Subcutaneous abdominal adipose tissue (tissue), 5 donors: ENCODE measurements at regions not wholly inside any gene's neighbourhood (a gene's known extent, or its start where the extent isn't known, plus 50 kb on each side); places are given as distances from the start of the nearest gene placed in this dataset.

Experiments used
- H3K27ac ChIP-seq: one replicate; pipeline ENCODE4 v1.7.0; 2013; ENCODE audit warnings: low read depth, mild to moderate bottlenecking, inconsistent platforms, low read length, moderate library complexity
- H3K27me3 ChIP-seq, 5 donors: one replicate each; pipeline ENCODE4 v1.7.0; 2013; ENCODE audit warnings: low read length in 5 of 5, inconsistent platforms in 1 of 5; ENCODE audit not compliant: control insufficient read depth in 5 of 5, insufficient read depth in 4 of 5
- H3K36me3 ChIP-seq, 5 donors: one replicate each; pipeline ENCODE4 v1.7.0; 2013; ENCODE audit warnings: low read length in 5 of 5; ENCODE audit not compliant: control insufficient read depth in 5 of 5, insufficient read depth in 5 of 5
- H3K4me1 ChIP-seq, 5 donors: one replicate each; pipeline ENCODE4 v1.7.0; 2013; ENCODE audit warnings: low read length in 5 of 5, mild to moderate bottlenecking in 3 of 5, moderate library complexity in 1 of 5; ENCODE audit not compliant: control insufficient read depth in 5 of 5, insufficient read depth in 5 of 5
- H3K4me3 ChIP-seq, 5 donors: one replicate each; pipeline ENCODE4 v1.7.0; 2013; ENCODE audit warnings: low read length in 5 of 5, low read depth in 1 of 5
- H3K9ac ChIP-seq, 5 donors: one replicate each; pipeline ENCODE4 v1.7.0; 2013; ENCODE audit warnings: low read length in 5 of 5, mild to moderate bottlenecking in 4 of 5, moderate library complexity in 3 of 5
- H3K9me3 ChIP-seq, 5 donors: one replicate each; pipeline ENCODE4 v1.7.0; 2013; ENCODE audit warnings: low read length in 5 of 5; ENCODE audit not compliant: control insufficient read depth in 5 of 5
- donor health status: healthy.
- donor health status: healthy.
- donor health status: healthy.
- donor health status: healthy.
- donor health status: healthy.

- Histone ChIP-seq H3K9me3 (no peaks in the 10 kb centered on the region), H3K9ac (no peak overlapping the region), H3K27ac (no peak overlapping the region), H3K4me3 (no peak overlapping the region), H3K36me3 (no peaks in the 10 kb centered on the region), H3K27me3 (no peaks in the 10 kb centered on the region), H3K4me1 (no peaks in the 10 kb centered on the region)
Measured at GRCh38 chr3:176741664-176742047, 455.6 kb downstream of the TBL1XR1 start.

- no peaks in the 10 kb centered on the region for H3K4me1 ChIP-seq
- H3K4me3 ChIP-seq, result no peak overlapping the region
- no peaks in the 10 kb centered on the region for H3K36me3 ChIP-seq
- no peak overlapping the region for H3K9ac ChIP-seq
- no peaks in the 10 kb centered on the region for H3K9me3 ChIP-seq
- no peaks in the 10 kb centered on the region for H3K27me3 ChIP-seq
- no peak overlapping the region for H3K27ac ChIP-seq
Measured at GRCh38 chr3:176740906-176741663, 456.2 kb downstream of the TBL1XR1 start.

- Histone ChIP-seq H3K9me3 (no peaks in the 10 kb centered on the region), H3K27ac (no peak overlapping the region), H3K9ac (no peak overlapping the region), H3K4me1 (no peaks in the 10 kb centered on the region), H3K36me3 (no peaks in the 10 kb centered on the region), H3K4me3 (no peak overlapping the region), H3K27me3 (no peaks in the 10 kb centered on the region)
Measured at GRCh38 chr3:176739159-176739558, 458.1 kb downstream of the TBL1XR1 start.

GRCh38 chr3:176737480-176738110, 459.7 kb downstream of the TBL1XR1 start:
- Histone ChIP-seq H3K4me1 (no peaks in the 10 kb centered on the region), H3K9me3 (no peaks in the 10 kb centered on the region), H3K9ac (no peak overlapping the region), H3K36me3 (no peaks in the 10 kb centered on the region), H3K4me3 (no peak overlapping the region), H3K27me3 (no peaks in the 10 kb centered on the region), H3K27ac (no peak overlapping the region)

GRCh38 chr3:176734146-176734545, 463.1 kb downstream of the TBL1XR1 start:
- H3K4me1 ChIP-seq, result no peaks in the 10 kb centered on the region
- no peak overlapping the region for H3K9ac ChIP-seq
- no peaks in the 10 kb centered on the region for H3K27me3 ChIP-seq
- no peak overlapping the region for H3K4me3 ChIP-seq
- no peaks in the 10 kb centered on the region for H3K9me3 ChIP-seq
- H3K27ac ChIP-seq, result no peak overlapping the region
- H3K36me3 ChIP-seq, result no peaks in the 10 kb centered on the region

GRCh38 chr3:176724394-176724759, 472.9 kb downstream of the TBL1XR1 start:
- no peaks in the 10 kb centered on the region for H3K4me1 ChIP-seq
- H3K27ac ChIP-seq, result no peak overlapping the region
- H3K9ac ChIP-seq, result no peak overlapping the region
- peaks cover 0 to 2% (median 0%) of the 10 kb centered on the region in 5 donors for H3K9me3 ChIP-seq
- H3K4me3 ChIP-seq, result no peak overlapping the region
- no peaks in the 10 kb centered on the region for H3K36me3 ChIP-seq
- H3K27me3 ChIP-seq, result no peaks in the 10 kb centered on the region

GRCh38 chr3:176723758-176724393, 473.4 kb downstream of the TBL1XR1 start:
- no peaks in the 10 kb centered on the region for H3K36me3 ChIP-seq
- no peak overlapping the region for H3K27ac ChIP-seq
- H3K4me1 ChIP-seq, result no peaks in the 10 kb centered on the region
- H3K9ac ChIP-seq, result no peak overlapping the region
- no peaks in the 10 kb centered on the region for H3K27me3 ChIP-seq
- H3K4me3 ChIP-seq, result no peak overlapping the region
- peaks cover 0 to 2% (median 0%) of the 10 kb centered on the region in 5 donors for H3K9me3 ChIP-seq

GRCh38 chr3:176714034-176714433, 483.2 kb downstream of the TBL1XR1 start:
- no peak overlapping the region for H3K4me3 ChIP-seq
- H3K9me3 ChIP-seq, result no peaks in the 10 kb centered on the region
- H3K27ac ChIP-seq, result no peak overlapping the region
- peaks cover 0 to 3% (median 0%) of the 10 kb centered on the region in 5 donors for H3K4me1 ChIP-seq
- no peak overlapping the region for H3K9ac ChIP-seq
- no peaks in the 10 kb centered on the region for H3K36me3 ChIP-seq
- H3K27me3 ChIP-seq, result no peaks in the 10 kb centered on the region

- H3K9me3 ChIP-seq, result no peaks in the 10 kb centered on the region
- no peak overlapping the region for H3K4me3 ChIP-seq
- no peak overlapping the region for H3K9ac ChIP-seq
- H3K27ac ChIP-seq, result no peak overlapping the region
- H3K36me3 ChIP-seq, result no peaks in the 10 kb centered on the region
- H3K4me1 ChIP-seq, result peaks cover 0 to 3% (median 0%) of the 10 kb centered on the region in 5 donors
- no peaks in the 10 kb centered on the region for H3K27me3 ChIP-seq
Measured at GRCh38 chr3:176712191-176712590, 485.1 kb downstream of the TBL1XR1 start.

- no peaks in the 10 kb centered on the region for H3K27me3 ChIP-seq
- no peak overlapping the region for H3K9ac ChIP-seq
- no peak overlapping the region for H3K4me3 ChIP-seq
- no peaks in the 10 kb centered on the region for H3K36me3 ChIP-seq
- H3K9me3 ChIP-seq, result no peaks in the 10 kb centered on the region
- no peak overlapping the region for H3K27ac ChIP-seq
- no peaks in the 10 kb centered on the region for H3K4me1 ChIP-seq
Measured at GRCh38 chr3:176699288-176699687, 498.0 kb downstream of the TBL1XR1 start.
